HepG2 (cell line): ENCODE measurements at regions not wholly inside any gene's neighbourhood (a gene's known extent, or its start where the extent isn't known, plus 50 kb on each side); places are given as distances from the start of the nearest gene placed in this dataset.

ENCODE experiments used
- ATAC-seq: fragments of 200-7000 bp; cut with Tn5 transposase; 3 replicates; pipeline ENCODE4 v1.9.1; 2020; ENCODE audit warnings: mild to moderate bottlenecking, moderate library complexity
- BruUV-seq: library from RNA; stranded (reverse); fragments of 400-500 nt; replicated peaks from 2 replicates; lab custom pipeline; 2021; lab: Mats Ljungman, UMichigan
- CTCF ChIA-PET: fragments of 300-600 bp; formaldehyde crosslinking; extraction: SDS; loops from one replicate; lab custom pipeline; 2021; ENCODE audit warnings: low total read pairs, inconsistent platforms, low intra/inter-chr PET ratio; lab: Yijun Ruan, JAX
- POLR2A ChIA-PET: fragments of 350-600 bp; sonication (Branson Sonifier 250); formaldehyde crosslinking; loops from one replicate; lab custom pipeline; 2020; ENCODE audit warnings: antibody characterized with exemption, inconsistent platforms; lab: Yijun Ruan, JAX
- DNase-seq: peaks from one replicate; pipeline ENCODE4 v3.0.0-alpha.2; 2015; ENCODE audit warnings: low spot score
- FAIRE-seq: peaks from 3 replicates; lab custom pipeline; 2011; peaks lifted over from hg19 to GRCh38; lab: Jason Lieb, UNC
- H2AFZ ChIP-seq: one replicate; pipeline ENCODE4 v1.6.1; 2011; ENCODE audit warnings: low read length, inconsistent platforms
- H3K27ac ChIP-seq: fragments of 300-600 bp; 3 replicates; pipeline ENCODE4 v1.8.0; 2011; ENCODE audit warnings: mixed run types, mild to moderate bottlenecking, mixed read lengths, low read length, inconsistent platforms; ENCODE audit not compliant: insufficient read depth; ENCODE audit errors: extremely low read length
- H3K27me3 ChIP-seq, 2 experiments: fragments of 200-600 bp in 1 of 2; 2 replicates in 1 of 2; 3 replicates in 1 of 2; pipeline versions ENCODE4 v1.6.0 to v1.8.0; 2011; ENCODE audit warnings: low read length in 2 of 2, mild to moderate bottlenecking in 2 of 2, moderate library complexity in 2 of 2, inconsistent platforms in 1 of 2; ENCODE audit not compliant: insufficient read depth in 2 of 2, control insufficient read depth in 1 of 2
- H3K36me3 ChIP-seq, 2 experiments: fragments of 200-600 bp in 1 of 2; replicated peaks in 1 of 2; 2 replicates in 1 of 2; 3 replicates in 1 of 2; pipeline versions ENCODE4 v1.5.1 to v1.8.0; 2011; ENCODE audit warnings: low read length in 2 of 2, inconsistent platforms in 1 of 2; ENCODE audit not compliant: insufficient read depth in 2 of 2, control insufficient read depth in 1 of 2
- H3K4me1 ChIP-seq: 2 replicates; pipeline ENCODE4 v1.5.1; 2012; ENCODE audit warnings: low read length, inconsistent platforms; ENCODE audit not compliant: insufficient read depth
- H3K4me2 ChIP-seq: 2 replicates; pipeline ENCODE4 v1.6.0; 2011; ENCODE audit warnings: low read depth, low read length, inconsistent platforms
- H3K4me3 ChIP-seq, 3 experiments: fragments of 200-600 bp in 1 of 3; sonication (generic), shearing (Covaris generic) in 1 of 3; replicated peaks in 1 of 3; 2 replicates each; pipeline ENCODE4 v1.5.1; 2011 to 2016; ENCODE audit warnings: low read length in 3 of 3, inconsistent platforms in 2 of 3, low read depth in 2 of 3, mild to moderate bottlenecking in 2 of 3, control low read depth in 1 of 3, mixed read lengths in 1 of 3; ENCODE audit not compliant: insufficient read depth in 1 of 3
- H3K79me2 ChIP-seq: one replicate; pipeline ENCODE4 v1.6.1; 2011; ENCODE audit warnings: low read length, inconsistent platforms; ENCODE audit not compliant: insufficient read depth
- H3K9ac ChIP-seq: 2 replicates; pipeline ENCODE4 v1.6.0; 2011; ENCODE audit warnings: mild to moderate bottlenecking, low read depth, low read length, inconsistent platforms; ENCODE audit not compliant: insufficient read depth
- H3K9me3 ChIP-seq: 2 replicates; pipeline ENCODE4 v1.5.1; 2012; ENCODE audit warnings: mild to moderate bottlenecking, low read length
- H4K20me1 ChIP-seq: 2 replicates; pipeline ENCODE4 v1.6.0; 2011; ENCODE audit warnings: inconsistent platforms, mild to moderate bottlenecking, low read length, moderate library complexity; ENCODE audit not compliant: insufficient read depth
- ETV5 ChIP-seq: IDR thresholded peaks from 2 replicates; pipeline ENCODE4 v1.6.1; 2018; ENCODE audit warnings: missing biosample characterization, missing genetic modification reagents, inconsistent platforms, borderline replicate concordance
- FOXJ3 ChIP-seq: sonication (generic); formaldehyde crosslinking; IDR thresholded peaks from 2 replicates; pipeline ENCODE4 v1.4.0; 2020; ENCODE audit warnings: missing genetic modification reagents, mild to moderate bottlenecking, borderline replicate concordance
- HINFP ChIP-seq: sonication (generic); formaldehyde crosslinking; IDR thresholded peaks from 2 replicates; pipeline ENCODE4 v1.4.0; 2020; ENCODE audit warnings: low read depth, mild to moderate bottlenecking, missing genetic modification reagents
- MAFG ChIP-seq: sonication (generic); formaldehyde crosslinking; IDR thresholded peaks from 2 replicates; pipeline ENCODE4 v1.5.1; 2020; ENCODE audit warnings: mild to moderate bottlenecking, missing genetic modification reagents
- MBD4 ChIP-seq: IDR thresholded peaks from 2 replicates; pipeline ENCODE4 v1.6.1; 2012; ENCODE audit warnings: low read length, inconsistent platforms, borderline replicate concordance
- SP140L ChIP-seq: sonication (generic); formaldehyde crosslinking; IDR thresholded peaks from 2 replicates; pipeline ENCODE4 v1.4.0; 2020; ENCODE audit warnings: missing genetic modification reagents, borderline replicate concordance
- TFDP2 ChIP-seq: sonication (generic); formaldehyde crosslinking; IDR thresholded peaks from 2 replicates; pipeline ENCODE4 v1.4.0; 2020; ENCODE audit warnings: missing genetic modification reagents
- ZNF230 ChIP-seq: sonication (generic); formaldehyde crosslinking; IDR thresholded peaks from 2 replicates; pipeline ENCODE4 v1.4.0; 2020; ENCODE audit warnings: mild to moderate bottlenecking, missing genetic modification reagents
- ZNF256 ChIP-seq: sonication (generic); formaldehyde crosslinking; conservative IDR thresholded peaks from 2 replicates; pipeline ENCODE4 v1.4.0; 2020; ENCODE audit warnings: missing genetic modification reagents
- ZNF430 ChIP-seq: sonication (generic); formaldehyde crosslinking; IDR thresholded peaks from 2 replicates; pipeline ENCODE4 v1.9.0; 2021; ENCODE audit warnings: mild to moderate bottlenecking, missing genetic modification reagents
- ZNF766 ChIP-seq: sonication (generic); formaldehyde crosslinking; IDR thresholded peaks from 2 replicates; pipeline ENCODE4 v1.5.0; 2020; ENCODE audit warnings: missing genetic modification reagents, borderline replicate concordance
- WGBS: methylation state at CpG from one replicate; pipeline ENCODE4 v1.1.6; 2017; ENCODE audit warnings: low lambda C conversion rate; 5-methylcytosine and 5-hydroxymethylcytosine counted together
- in situ Hi-C: cut with HindIII; loops from 2 replicates; pipeline ENCODE4 v1.10.0; 2017; ENCODE audit warnings: low pct_unique_long_range_greater_than_20kb; ENCODE audit not compliant: extremely low pct_ligation_motif_present
- intact Hi-C: fragments of 100-400 bp; cut with micrococcal nuclease; formaldehyde crosslinking; loops from one replicate; pipeline ENCODE4 v1.10.0; 2022; ENCODE audit not compliant: unreplicated experiment
- TF ChIP-seq, protein P1 (sequence below): sonication (generic); formaldehyde crosslinking; IDR thresholded peaks from 2 replicates; pipeline ENCODE4 v1.4.0; 2020; ENCODE audit warnings: missing genetic modification reagents
- TF ChIP-seq, protein P2 (sequence below): IDR thresholded peaks from 2 replicates; pipeline ENCODE4 v1.4.0; 2020; ENCODE audit warnings: mild to moderate bottlenecking, missing genetic modification reagents

DNA sequence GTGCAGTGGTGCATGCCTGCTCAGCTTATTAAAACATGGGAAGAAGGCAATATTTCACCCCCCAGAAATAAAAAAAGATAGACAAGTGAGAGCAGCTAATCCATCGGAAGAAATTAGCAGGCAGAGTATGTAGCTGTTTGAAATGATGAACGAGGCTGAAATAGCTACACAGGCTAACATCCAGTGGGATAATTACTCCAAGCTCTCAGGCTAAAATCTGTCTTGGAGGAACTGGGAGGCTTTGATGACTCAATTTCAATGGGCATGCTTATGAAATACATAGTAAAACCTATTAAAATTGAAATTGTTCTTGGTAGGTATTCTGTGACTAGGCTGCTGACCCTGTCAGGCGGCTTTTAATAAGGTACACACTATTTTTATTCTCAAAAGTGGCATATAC, 84.1 kb upstream of the RRP15 start (continued):
- TF ChIP-seq ZNF430 (CRISPR knock-in tag), result no peak
- TF ChIP-seq, all 625 proteins: peak for 0

DNA sequence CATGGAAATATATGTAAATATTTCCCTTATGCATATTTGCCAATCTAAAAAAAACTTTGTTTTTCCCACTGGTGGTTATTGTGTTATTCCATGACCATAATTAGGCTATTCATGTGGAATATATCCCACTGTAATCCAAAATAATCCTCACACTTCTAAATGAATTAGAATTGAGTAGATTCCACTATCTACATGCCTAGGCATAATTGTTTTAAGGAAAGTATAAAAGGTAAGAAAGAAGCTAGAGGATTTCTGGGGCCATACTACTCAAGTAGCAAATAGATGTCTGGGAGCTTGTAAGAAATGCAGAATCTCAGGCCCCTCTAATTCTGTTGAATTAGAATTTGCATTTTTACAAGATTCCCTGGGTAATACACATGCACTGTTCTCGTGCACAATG, 83.5 kb upstream of the RRP15 start:
- no peak overlapping the region for H3K4me2 ChIP-seq
- no TSS peak for BruUV-seq
- H3K27ac ChIP-seq, result no peak overlapping the region
- DNase-seq, result no peak
- H3K4me1 ChIP-seq, result no peaks in the 10 kb centered on the region
- H3K79me2 ChIP-seq, result no peaks in the 10 kb centered on the region
- WGBS, result 0% methylated on average over 1 of the region's 1 CpG
- no peak overlapping the region for H2AFZ ChIP-seq
- in situ Hi-C loops, result no loop called here
- H3K27me3 ChIP-seq, result no peaks in the 10 kb centered on the region
- no peaks in the 10 kb centered on the region for H4K20me1 ChIP-seq
- intact Hi-C loops, result no loop called here
- ChIA-PET CTCF (no interaction called here), POLR2A (no interaction called here)
- no peaks in the 10 kb centered on the region for H3K9me3 ChIP-seq
- no peak for ATAC-seq
- FAIRE-seq, result no peak
- no peaks in the 10 kb centered on the region for H3K36me3 ChIP-seq
- H3K9ac ChIP-seq, result no peak overlapping the region
- H3K4me3 ChIP-seq, result no peak overlapping the region
- TF ChIP-seq ZNF766 (CRISPR knock-in tag) (no peak), MAFG (CRISPR knock-in tag) (no peak), SP140L (CRISPR knock-in tag) (no peak), MBD4 (no peak), ETV5 (CRISPR knock-in tag) (no peak), HINFP (CRISPR knock-in tag) (no peak), ZNF256 (CRISPR knock-in tag) (no peak), FOXJ3 (no peak), TFDP2 (CRISPR knock-in tag) (no peak), ZNF230 (CRISPR knock-in tag) (no peak)
- TF ChIP-seq, protein P1, sequence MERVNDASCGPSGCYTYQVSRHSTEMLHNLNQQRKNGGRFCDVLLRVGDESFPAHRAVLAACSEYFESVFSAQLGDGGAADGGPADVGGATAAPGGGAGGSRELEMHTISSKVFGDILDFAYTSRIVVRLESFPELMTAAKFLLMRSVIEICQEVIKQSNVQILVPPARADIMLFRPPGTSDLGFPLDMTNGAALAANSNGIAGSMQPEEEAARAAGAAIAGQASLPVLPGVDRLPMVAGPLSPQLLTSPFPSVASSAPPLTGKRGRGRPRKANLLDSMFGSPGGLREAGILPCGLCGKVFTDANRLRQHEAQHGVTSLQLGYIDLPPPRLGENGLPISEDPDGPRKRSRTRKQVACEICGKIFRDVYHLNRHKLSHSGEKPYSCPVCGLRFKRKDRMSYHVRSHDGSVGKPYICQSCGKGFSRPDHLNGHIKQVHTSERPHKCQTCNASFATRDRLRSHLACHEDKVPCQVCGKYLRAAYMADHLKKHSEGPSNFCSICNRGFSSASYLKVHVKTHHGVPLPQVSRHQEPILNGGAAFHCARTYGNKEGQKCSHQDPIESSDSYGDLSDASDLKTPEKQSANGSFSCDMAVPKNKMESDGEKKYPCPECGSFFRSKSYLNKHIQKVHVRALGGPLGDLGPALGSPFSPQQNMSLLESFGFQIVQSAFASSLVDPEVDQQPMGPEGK, result no peak
- TF ChIP-seq, protein P2, sequence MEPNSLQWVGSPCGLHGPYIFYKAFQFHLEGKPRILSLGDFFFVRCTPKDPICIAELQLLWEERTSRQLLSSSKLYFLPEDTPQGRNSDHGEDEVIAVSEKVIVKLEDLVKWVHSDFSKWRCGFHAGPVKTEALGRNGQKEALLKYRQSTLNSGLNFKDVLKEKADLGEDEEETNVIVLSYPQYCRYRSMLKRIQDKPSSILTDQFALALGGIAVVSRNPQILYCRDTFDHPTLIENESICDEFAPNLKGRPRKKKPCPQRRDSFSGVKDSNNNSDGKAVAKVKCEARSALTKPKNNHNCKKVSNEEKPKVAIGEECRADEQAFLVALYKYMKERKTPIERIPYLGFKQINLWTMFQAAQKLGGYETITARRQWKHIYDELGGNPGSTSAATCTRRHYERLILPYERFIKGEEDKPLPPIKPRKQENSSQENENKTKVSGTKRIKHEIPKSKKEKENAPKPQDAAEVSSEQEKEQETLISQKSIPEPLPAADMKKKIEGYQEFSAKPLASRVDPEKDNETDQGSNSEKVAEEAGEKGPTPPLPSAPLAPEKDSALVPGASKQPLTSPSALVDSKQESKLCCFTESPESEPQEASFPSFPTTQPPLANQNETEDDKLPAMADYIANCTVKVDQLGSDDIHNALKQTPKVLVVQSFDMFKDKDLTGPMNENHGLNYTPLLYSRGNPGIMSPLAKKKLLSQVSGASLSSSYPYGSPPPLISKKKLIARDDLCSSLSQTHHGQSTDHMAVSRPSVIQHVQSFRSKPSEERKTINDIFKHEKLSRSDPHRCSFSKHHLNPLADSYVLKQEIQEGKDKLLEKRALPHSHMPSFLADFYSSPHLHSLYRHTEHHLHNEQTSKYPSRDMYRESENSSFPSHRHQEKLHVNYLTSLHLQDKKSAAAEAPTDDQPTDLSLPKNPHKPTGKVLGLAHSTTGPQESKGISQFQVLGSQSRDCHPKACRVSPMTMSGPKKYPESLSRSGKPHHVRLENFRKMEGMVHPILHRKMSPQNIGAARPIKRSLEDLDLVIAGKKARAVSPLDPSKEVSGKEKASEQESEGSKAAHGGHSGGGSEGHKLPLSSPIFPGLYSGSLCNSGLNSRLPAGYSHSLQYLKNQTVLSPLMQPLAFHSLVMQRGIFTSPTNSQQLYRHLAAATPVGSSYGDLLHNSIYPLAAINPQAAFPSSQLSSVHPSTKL (CRISPR knock-in tag), result no peak
